Stimulated activated CD8-positive, alpha-beta memory T cell treated with anti-CD3 and anti-CD28 coated beads, Interleukin-7, amount 100 ng/mL, for 48 hours (primary cell): ENCODE measurements at regions not wholly inside any gene's neighbourhood (a gene's known extent, or its start where the extent isn't known, plus 50 kb on each side); places are given as distances from the start of the nearest gene placed in this dataset.

ENCODE experiments used
- DNase-seq, 2 donors: peaks; one replicate each; pipeline ENCODE4 v3.0.0-alpha.2; 2020; ENCODE audit warnings: low read depth in 1 of 2; ENCODE audit errors: extremely low read depth in 1 of 2

DNA sequence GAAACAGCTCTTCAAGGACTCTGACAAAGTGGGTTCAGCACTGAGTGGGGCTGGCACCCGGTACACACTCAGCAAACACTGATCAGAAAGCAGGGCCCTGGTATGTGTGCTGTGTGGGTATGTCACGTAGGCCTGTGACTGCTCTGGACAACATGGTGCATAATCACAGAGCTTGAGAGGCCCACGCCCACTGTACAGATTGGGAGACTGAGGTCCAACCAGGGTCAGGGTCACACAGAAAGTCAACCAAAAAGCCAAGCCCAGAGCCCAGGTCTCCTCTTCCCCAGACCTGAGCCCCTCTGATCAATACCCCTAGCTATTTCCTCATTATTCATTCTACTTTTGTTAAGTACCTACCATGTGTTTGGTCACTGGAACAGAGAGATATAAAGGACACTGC lies 166.1 kb upstream of the LINGO1 start:
- DNase-seq, result no peak

- DNase-seq, result no peak
Measured at GRCh38 chr15:77798151-77798835, 165.6 kb upstream of the LINGO1 start.

DNA sequence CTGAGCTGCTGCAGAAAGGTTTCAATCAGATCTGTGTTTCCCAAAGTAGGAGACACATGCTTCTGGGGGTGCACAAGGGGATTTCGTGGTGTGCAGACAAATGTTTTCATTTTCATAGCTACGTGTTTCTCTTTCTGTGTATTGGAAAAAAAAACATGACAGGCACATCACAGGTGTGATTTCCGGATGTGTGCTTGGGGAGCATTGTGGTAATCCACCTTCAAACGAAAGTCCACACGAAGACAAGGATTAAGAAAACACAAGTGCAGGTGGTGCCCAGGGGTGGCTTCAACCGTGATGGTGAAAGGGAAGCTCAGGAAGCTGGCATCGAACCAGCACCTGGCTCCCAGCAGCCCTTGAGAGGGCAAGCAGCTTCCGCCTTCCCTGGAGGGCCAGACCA lies 164.6 kb upstream of the LINGO1 start:
- DNase-seq, result no peak

DNA sequence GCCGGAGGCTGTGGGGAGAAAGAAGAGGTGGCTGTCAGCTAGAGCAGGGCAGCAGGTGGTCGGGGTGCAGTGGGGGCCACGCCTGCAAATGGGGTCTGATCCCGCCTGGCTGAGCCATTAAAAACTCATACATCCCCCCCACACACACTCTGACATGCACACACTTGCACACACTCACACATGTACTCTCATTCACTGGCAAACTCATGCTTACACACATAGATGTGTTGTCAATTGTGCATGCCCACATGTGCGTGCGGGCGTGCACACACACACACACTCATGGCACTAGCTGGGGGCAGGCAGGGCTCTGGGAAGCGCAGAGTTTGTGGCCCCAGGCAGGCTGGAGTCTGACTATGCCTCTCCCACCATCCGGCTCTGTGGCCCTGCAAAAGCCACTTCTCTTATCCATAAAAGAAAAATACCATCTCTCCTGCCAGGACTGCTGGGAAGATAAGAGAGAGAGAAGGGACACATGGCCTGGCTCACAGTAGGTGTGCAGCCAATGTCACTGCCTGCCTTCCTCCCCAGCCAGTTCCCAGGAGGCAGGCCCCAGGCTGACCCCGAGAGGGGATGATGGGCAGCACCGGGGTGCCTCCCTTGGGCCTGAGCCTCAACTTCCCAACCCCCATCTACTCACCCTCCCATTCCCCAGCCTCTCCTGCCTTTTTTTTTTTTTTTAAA lies 163.5 kb upstream of the LINGO1 start:
- DNase-seq, result no peak

DNA sequence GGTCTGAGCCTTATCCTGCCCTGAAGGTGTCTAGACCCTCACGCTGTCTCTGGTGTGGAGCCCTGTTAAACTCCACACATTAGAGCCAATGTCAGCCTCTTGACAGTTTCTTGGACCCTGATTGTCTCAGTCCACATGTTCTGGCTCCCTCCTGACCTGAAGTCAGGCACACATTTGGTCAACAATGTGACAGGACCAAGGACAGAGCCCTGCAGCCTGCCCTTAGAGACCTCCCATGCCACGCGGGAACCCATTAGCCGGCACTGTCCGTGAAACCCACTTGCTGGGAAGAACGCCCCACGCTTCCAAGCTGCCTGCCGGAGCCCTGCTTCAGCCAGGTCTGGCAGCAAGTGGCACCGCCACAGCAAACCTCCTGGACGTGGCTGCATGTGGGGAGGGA lies 162.7 kb upstream of the LINGO1 start:
- no peak for DNase-seq

DNA sequence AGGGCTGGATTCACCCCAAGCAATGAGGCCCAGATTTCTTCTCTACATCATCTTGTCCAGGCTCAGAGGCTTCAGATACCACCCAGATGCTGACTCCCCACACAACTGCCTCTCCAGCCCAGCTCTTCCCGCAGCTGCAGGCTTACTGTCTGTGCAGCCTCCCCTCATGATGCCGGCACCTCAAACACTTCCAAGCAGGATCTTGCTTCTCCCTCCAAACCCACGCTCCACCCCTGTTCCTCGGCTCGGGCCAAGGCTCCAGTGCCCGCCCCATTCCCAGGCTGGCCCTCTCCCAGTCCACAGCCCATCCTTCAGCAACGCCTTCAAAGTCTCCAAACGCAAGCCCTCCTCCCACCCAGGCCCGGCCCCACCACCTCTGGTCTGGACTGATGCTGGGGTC lies 159.2 kb upstream of the LINGO1 start:
- DNase-seq, result no peak

DNA sequence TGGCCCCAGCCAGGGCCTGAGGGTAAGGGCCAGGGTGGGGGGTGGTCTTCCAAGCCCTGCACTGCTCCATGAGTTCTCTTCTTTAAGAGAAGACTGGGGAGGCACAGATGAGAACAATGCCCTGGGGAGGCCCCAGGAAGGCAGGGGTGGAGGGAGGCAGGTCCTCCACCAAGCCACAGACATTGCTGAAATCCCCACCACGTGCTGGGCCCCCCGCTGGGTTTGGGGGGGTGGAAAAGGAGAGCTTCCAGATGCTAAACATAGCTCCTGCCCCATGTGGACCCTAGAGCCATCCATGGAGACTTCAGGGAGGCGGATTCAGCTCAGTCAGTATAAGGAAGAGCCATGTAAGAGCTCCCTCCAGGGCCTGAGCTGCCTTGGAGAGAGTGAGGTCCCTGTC lies 157.8 kb upstream of the LINGO1 start:
- DNase-seq, result no peak

DNA sequence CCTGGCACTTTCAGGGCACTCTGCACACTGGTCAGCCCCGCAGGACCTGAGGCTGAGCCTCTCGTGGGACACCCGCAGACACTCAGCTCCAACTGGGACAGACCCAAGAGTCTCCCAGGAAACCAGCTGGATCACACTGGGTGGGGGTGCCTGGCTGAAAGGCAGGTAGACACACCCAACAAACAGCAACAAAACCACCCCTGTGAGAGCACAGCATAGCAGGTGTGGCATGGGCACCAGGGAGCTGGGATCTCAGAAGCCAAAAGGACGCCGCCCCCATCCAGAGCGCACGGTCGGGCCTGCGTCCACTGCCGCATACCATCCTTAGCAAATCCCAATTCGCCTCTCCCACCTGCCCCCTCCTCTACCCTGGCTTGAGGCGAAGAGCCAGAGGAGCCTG lies 154.2 kb upstream of the LINGO1 start:
- no peak for DNase-seq

- DNase-seq, result no peak
Measured at GRCh38 chr15:77786181-77786890, 153.6 kb upstream of the LINGO1 start.

DNA sequence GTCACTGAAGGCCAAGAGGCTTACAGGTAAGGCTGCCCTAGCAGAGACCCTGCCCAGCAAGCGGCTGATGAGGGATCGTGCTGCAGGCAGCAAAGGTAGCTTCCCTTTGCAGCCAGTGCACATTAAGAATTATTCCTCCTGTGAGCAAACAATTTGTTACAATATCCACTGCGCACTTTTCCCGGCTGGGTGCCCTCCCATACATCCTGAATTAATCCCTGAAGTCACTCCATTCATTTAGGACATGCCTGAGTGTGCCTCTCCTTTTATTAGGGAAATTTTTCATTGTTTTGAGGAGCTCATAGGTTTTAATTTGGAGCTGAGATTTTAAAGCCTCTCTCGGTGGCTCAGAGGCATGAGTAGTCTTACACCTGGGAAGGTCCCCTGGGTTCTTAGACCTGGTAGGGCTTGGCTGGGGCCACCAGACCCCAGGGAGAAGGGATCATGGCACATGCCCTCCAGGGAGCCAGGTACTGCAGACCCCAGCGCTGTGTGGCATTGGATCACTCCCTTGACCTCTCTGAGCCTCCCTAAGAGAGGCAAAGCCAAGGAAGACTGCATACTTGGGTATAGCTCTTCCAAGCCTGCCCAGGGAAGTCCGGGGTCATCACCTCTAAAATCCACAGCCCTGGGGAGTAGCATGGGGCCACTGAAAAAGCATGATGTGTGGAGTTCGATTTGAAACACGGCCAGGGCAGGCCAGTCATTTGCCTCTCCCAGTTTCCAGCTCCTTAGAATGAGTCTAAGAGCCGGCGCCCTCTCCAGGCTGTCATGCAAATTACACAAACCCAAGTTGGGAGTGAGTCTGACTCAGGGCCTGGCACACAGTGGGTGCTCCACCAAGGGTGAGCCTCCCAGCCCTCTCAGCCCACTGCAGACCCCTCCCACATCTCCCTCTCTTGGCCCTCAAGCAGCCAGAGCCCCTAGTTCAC lies 151.9 kb upstream of the LINGO1 start:
- DNase-seq, result peak in 1 of 2 donors; percentile 9

- no peak for DNase-seq
Measured at GRCh38 chr15:77783636-77784035, 150.9 kb upstream of the LINGO1 start.

DNA sequence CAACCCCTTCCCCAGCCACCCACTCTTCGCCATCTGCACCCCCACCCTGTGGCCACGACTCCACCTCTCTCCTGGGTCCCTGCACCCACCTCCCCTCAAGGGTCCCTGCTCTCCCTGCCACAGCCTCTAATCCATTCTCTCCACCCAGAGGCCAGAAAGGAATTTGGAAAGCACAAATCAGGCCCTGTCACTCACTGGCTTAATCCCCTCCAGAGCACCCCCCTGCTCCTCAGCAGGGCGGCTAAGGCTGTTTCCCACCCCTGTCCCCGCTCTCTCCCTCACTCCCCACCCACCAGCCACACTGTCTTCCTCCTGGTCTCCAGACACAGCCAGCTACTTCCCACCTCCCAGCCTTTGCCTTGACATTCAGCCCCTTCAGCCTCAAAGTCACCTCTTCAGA lies 150.0 kb upstream of the LINGO1 start:
- no peak for DNase-seq

GRCh38 chr15:77781946-77782240 lies 149.2 kb upstream of the LINGO1 start:
- DNase-seq, result no peak

DNA sequence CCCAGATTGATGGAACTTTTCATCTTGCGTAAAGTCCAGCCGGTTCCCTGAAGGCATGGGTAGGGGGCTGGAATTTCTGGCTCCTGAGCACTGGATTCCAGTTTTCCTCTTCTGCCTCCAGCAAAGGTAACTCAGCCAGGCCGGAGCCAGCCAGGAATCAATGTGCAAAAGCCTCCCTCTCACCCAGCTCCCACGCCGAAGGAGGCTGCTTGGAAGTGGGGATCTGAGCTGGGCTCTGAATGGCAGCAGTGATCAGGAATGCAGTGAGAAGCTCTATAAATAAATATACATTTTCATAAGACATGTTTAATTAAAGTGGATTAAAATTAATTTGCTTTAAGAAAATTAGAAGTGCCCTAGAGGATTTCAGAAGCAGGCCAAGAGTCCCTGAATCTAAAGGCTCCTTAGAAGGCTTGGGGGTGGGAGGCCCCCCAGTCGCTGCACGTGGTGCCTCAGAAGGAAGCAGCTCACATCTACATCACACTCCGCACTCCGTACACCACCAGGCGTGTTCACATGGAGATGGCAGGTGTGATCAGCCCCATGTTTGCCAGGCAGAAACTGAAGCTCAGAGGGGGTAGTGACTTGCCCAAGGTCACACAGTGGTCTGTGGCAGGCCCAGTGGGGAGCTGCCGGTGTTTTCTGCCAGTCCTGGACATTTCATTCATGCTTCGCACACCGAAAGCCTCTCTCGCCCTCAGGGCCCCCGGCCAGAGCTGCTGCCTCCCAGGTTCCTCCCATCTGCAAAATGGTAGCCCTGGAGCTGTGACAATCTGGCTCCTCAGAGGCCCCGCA lies 148.6 kb upstream of the LINGO1 start:
- no peak for DNase-seq

DNA sequence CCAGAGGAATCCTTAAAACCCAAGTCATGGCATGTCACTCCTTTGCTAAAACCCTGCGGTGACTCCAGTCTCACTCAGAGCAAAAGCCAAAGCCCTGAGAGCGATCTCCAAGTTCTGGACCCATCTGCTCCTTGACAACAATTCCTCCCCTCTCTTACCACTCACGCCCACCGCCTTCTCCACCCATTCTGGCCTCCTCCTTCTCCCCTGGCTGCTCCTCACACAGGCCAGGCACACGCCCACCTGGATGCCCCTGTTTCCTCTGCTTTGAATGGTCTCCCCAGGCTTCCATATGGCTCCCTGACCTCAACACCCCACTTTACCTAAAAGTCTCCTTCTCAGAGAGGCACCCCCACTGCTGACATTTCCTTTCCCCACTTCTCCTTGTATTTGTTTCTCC lies 146.1 kb upstream of the LINGO1 start:
- no peak for DNase-seq

- DNase-seq, result no peak
Measured at GRCh38 chr15:77775837-77776236, 143.1 kb upstream of the LINGO1 start.

DNA sequence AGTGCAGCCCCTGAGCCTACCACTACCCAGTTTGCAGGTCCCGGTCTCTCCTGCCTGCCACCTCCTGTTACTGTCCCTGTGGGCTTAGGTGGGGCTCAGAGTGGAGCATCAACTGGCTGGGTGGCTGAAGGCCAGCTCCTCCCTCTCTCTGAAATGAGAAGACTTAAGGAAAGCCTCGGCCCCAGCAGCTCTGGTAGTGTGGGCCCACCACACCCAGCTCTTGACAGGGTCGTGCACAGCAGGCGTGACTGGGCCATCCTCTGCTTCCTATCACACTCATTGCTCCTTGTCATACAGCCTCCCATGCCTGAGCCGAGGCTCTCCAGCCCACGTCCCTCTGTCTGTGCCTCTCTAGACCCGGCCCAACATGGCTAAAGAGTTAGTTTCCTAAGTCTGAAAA lies 142.7 kb upstream of the LINGO1 start:
- no peak for DNase-seq

GRCh38 chr15:77774350-77774749 lies 141.6 kb upstream of the LINGO1 start:
- DNase-seq, result no peak

DNA sequence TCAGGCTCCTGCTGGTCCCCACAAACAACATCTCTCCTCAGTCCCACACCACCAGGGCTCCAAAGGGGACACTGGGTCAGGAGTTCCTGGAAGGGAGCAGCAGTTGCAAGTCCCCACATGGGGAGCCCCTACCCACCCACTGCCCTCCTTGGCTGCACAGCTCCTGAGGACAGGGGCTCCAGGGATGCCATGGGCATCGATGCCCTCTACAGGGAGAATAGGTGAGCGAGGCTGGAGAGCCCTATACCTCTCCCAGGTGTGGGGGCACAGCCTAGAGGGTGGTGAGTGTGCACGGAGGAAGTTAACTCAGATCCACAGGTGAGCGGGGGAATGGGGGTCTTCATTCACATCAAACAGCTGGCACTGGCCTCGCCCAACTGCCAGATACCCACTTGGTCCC lies 141.2 kb upstream of the LINGO1 start:
- DNase-seq, result no peak

DNA sequence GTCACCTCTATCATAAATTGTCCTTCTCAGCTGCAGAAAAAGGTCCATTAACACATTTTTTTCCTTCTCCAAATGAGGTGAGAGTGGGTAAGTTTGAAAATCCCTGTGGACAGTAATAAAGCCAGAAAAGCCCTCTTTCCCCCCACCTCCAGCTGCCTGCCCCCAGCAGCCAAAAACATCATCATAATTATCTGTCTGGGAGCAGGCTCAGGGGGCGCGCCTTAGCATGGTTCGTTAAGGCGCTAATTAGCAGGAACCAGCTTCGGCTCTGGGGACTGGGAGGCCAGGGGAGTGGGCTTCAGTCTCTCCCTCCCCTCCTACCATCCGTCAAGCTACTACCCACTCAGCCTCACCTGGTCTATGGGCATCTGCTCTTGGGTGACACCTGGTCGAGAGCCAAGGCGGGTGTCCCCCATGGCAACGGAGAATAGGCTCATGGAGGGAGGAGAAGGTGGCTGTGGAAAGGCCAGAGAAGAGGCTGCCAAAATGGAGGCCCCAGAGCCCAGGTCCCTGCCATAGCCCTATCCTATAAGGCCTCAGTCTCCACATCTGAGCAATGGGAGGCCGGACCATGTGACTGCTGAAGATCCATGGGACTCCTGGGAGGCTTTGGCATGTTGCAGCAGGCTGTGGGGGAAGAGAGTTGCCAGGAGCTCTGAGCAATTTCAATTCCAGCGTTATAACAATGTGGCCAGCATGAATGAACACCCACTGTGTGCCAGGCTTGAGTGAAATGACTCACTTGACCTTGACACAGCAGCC lies 140.1 kb upstream of the LINGO1 start:
- no peak for DNase-seq
